Cardiac fibroblast (primary cell): ENCODE measurements at regions not wholly inside any gene's neighbourhood (a gene's known extent, or its start where the extent isn't known, plus 50 kb on each side); places are given as distances from the start of the nearest gene placed in this dataset.
"Not testable (repeated sequence)": the region's sequence is repeated elsewhere in the genome, so short reads cannot be mapped to it uniquely, and the experiment has no call there.

ENCODE experiments used
- DNase-seq, 2 donors: peaks; one replicate each; pipeline versions ENCODE4 v3.0.0 to v3.0.0-alpha.2; 2010; ENCODE audit warnings: low read depth in 2 of 2
- H3K4me3 ChIP-seq, 2 donors: replicated peaks in 1 of 2; 1 replicate in 1 of 2; 2 replicates in 1 of 2; pipeline ENCODE4 v1.5.1; 2011; ENCODE audit warnings: low read depth in 2 of 2, low read length in 2 of 2, mild to moderate bottlenecking in 2 of 2, moderate library complexity in 1 of 2
- CTCF ChIP-seq: IDR thresholded peaks from one replicate; pipeline ENCODE4 v1.5.1; 2011; ENCODE audit warnings: low read depth, mild to moderate bottlenecking, low read length, inconsistent platforms

DNA sequence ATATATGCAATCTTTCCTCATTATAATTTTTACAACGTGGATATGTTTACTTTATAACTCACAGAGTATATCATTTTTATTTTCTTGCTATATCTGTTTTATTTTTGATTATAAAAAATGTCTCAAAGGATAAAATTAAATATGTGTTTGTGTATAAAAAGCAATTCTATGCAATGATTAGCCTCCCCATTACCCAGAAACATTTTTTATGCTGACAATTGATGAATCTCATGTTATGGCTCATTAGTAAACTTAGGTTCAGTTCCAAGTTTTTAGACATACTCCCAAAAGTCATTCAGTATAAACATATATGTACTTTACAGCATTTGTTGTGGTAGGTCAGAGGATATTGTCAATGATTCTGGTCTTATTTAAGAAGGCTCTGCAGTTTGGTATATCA, 540.1 kb upstream of the SPRY2 start:
- TF ChIP-seq CTCF = no peak
- H3K4me3 ChIP-seq = no peak overlapping the region
- no peak for DNase-seq

DNA sequence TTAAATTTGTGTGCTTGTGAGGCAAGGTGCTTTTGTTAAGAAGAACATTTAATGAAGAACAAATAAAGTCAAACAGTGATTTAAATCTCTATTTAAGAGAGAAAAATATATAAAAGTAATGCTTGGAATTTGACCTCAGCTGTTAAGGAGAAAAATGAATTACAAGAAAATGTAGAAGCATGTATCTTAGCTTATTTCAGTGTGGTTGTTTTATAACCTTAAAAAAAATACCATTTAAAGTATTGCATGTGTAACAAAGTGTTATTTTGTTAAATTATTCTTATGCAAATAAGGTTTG, 537.0 kb upstream of the SPRY2 start:
- no peak for TF ChIP-seq CTCF
- DNase-seq = no peak
- H3K4me3 ChIP-seq = no peak overlapping the region

- TF ChIP-seq CTCF = no peak
- no peak for DNase-seq
- no peak overlapping the region for H3K4me3 ChIP-seq
Measured at GRCh38 chr13:80877209-80877943, 536.5 kb upstream of the SPRY2 start.

- peak in 1 of 2 donors; percentile 9 for DNase-seq
- no peak overlapping the region for H3K4me3 ChIP-seq
- TF ChIP-seq CTCF = no peak
Measured at GRCh38 chr13:80873589-80873988, 532.7 kb upstream of the SPRY2 start.

DNA sequence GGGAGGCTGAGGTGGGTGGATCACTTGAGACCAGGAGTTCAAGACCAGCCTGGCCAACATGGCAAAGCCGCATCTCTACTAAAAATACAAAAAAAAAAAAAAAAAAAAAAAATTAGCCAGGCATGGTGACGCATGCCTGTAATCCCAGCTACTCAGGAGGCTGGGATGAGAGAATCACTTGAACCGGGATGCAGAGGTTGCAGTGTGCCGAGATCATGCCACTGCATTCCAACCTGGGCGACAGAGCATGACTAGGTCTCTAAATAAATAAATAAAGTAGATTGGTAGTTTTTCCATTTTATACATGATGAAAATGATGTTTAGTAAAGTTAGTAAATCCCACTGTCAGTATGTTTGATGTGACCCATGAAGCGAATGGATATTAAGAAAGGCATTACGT, 531.0 kb upstream of the SPRY2 start:
- H3K4me3 ChIP-seq = not testable (repeated sequence)
- peak in 1 of 2 donors; percentile 9 for DNase-seq

GRCh38 chr13:80871481-80871880, 530.6 kb upstream of the SPRY2 start:
- TF ChIP-seq CTCF = no peak
- peak; percentile 48 to 80 for DNase-seq
- H3K4me3 ChIP-seq = no peak overlapping the region

DNA sequence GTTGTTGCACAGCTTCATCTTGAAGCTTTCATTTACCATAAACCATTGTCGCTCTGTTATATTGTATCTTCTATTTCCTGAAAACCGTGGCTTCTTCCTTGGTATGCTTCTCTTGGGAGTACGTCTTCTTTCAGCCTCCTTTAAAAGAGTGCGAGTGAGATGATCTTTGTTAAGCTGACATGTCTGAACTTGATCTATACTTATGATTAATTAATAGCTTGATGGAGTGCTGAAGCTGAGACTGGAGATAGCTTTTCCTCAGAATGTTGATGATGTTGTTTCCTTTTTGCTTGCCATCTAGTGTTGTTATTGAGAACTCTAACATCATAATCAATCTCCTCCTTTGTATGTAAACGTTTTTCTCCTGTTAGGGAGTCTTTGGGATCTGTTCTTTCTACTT, 529.3 kb upstream of the SPRY2 start:
- TF ChIP-seq CTCF = no peak
- no peak overlapping the region for H3K4me3 ChIP-seq
- no peak for DNase-seq
